GM12878 (cell line): ENCODE measurements at regions not wholly inside any gene's neighbourhood (a gene's known extent, or its start where the extent isn't known, plus 50 kb on each side); places are given as distances from the start of the nearest gene placed in this dataset.

ENCODE experiments used
- ATAC-seq: fragments of 200-7000 bp; cut with Tn5 transposase; 3 replicates; pipeline ENCODE4 v1.9.1; 2020; ENCODE audit warnings: mild to moderate bottlenecking, moderate library complexity
- BruUV-seq: library from RNA; stranded (reverse); fragments of 400-500 nt; replicated peaks from 2 replicates; lab custom pipeline; 2021; lab: Mats Ljungman, UMichigan
- CTCF ChIA-PET: fragments of 300-600 bp; sonication (Branson Sonifier 250); formaldehyde crosslinking; extraction: SDS; loops from one replicate; lab custom pipeline; 2021; ENCODE audit warnings: inconsistent platforms; lab: Yijun Ruan, JAX
- POLR2A ChIA-PET: fragments of 350-600 bp; formaldehyde crosslinking; extraction: SDS; loops from one replicate; lab custom pipeline; 2021; ENCODE audit warnings: inconsistent platforms; lab: Charles Lee
- RAD21 ChIA-PET: fragments of 300-600 bp; sonication (Branson Sonifier 250); formaldehyde crosslinking; loops from one replicate; lab custom pipeline; 2023; ENCODE audit warnings: antibody characterized with exemption; ENCODE audit not compliant: unreplicated experiment; lab: Charles Lee
- SMC1A ChIA-PET: fragments of 300-600 bp; sonication (Branson Sonifier 250); formaldehyde crosslinking; loops from one replicate; lab custom pipeline; 2023; ENCODE audit not compliant: unreplicated experiment, uncharacterized antibody; lab: Charles Lee
- DNase-seq: peaks from one replicate; pipeline ENCODE4 v3.0.0-alpha.2; 2011; ENCODE audit warnings: low read depth, low spot score
- FAIRE-seq: peaks from 3 replicates; lab custom pipeline; 2011; peaks lifted over from hg19 to GRCh38; lab: Jason Lieb, UNC
- H2AFZ ChIP-seq: 2 replicates; pipeline ENCODE4 v1.6.0; 2011; ENCODE audit warnings: low read depth, low read length, control low read depth; ENCODE audit not compliant: control insufficient read depth
- H3K27ac ChIP-seq: 2 replicates; pipeline ENCODE4 v1.5.1; 2011; ENCODE audit warnings: control low read depth; ENCODE audit not compliant: control insufficient read depth, insufficient read depth
- H3K27me3 ChIP-seq, 2 experiments: replicated peaks in 1 of 2; 2 replicates each; pipeline versions ENCODE4 v1.6.0 to v1.6.1; 2011; ENCODE audit warnings: low read length in 1 of 2; ENCODE audit not compliant: control insufficient read depth in 2 of 2, insufficient read depth in 2 of 2
- H3K36me3 ChIP-seq, 2 experiments: 2 replicates each; pipeline ENCODE4 v1.5.1; 2011; ENCODE audit warnings: low read length in 1 of 2; ENCODE audit not compliant: control insufficient read depth in 2 of 2, insufficient read depth in 2 of 2
- H3K4me1 ChIP-seq: 2 replicates; pipeline ENCODE4 v1.6.1; 2011; ENCODE audit warnings: mild to moderate bottlenecking, low read length, moderate library complexity, mixed read lengths; ENCODE audit not compliant: control insufficient read depth, insufficient read depth
- H3K4me2 ChIP-seq: 2 replicates; pipeline ENCODE4 v1.6.0; 2011; ENCODE audit warnings: control low read depth; ENCODE audit not compliant: control insufficient read depth, insufficient read depth
- H3K4me3 ChIP-seq: fragments of 200-600 bp; sonication (generic); 2 replicates; pipeline ENCODE4 v1.5.1; 2016
- H3K79me2 ChIP-seq: 2 replicates; pipeline ENCODE4 v1.6.0; 2011; ENCODE audit warnings: low read length; ENCODE audit not compliant: control insufficient read depth, insufficient read depth
- H3K9ac ChIP-seq: 2 replicates; pipeline ENCODE4 v1.8.0; 2011; ENCODE audit warnings: low read length, control low read depth, mixed read lengths; ENCODE audit not compliant: control insufficient read depth, insufficient read depth
- H3K9me3 ChIP-seq: replicated peaks from 3 replicates; pipeline ENCODE4 v1.5.1; 2011; ENCODE audit warnings: mild to moderate bottlenecking, low read length; ENCODE audit not compliant: control insufficient read depth, insufficient read depth
- H4K20me1 ChIP-seq: 2 replicates; pipeline ENCODE4 v1.6.0; 2011; ENCODE audit not compliant: control insufficient read depth, insufficient read depth
- BCL11A ChIP-seq: IDR thresholded peaks from 2 replicates; pipeline ENCODE4 v1.6.1; 2011; ENCODE audit warnings: low read depth, low read length
- CREM ChIP-seq: IDR thresholded peaks from 2 replicates; pipeline ENCODE4 v1.6.1; 2014; ENCODE audit warnings: antibody characterized with exemption, low read depth
- EED ChIP-seq: sonication (generic); IDR thresholded peaks from 2 replicates; pipeline ENCODE4 v1.6.1; 2016; ENCODE audit warnings: antibody characterized with exemption, low read depth
- EP300 ChIP-seq, 2 experiments: fragments of 150-350 bp in 1 of 2; IDR thresholded peaks; 2 replicates each; pipeline ENCODE4 v1.6.1; 2011 to 2012; ENCODE audit warnings: low read depth in 2 of 2, low read length in 2 of 2, borderline replicate concordance in 1 of 2, improper control_type of control experiment in 1 of 2, inconsistent platforms in 1 of 2; ENCODE audit not compliant: control insufficient read depth in 1 of 2
- HDGF ChIP-seq: fragments of 450-650 bp; IDR thresholded peaks from 2 replicates; pipeline ENCODE4 v1.6.1; 2016; ENCODE audit warnings: antibody characterized with exemption
- IRF4 ChIP-seq: IDR thresholded peaks from 2 replicates; pipeline ENCODE4 v1.6.1; 2011; ENCODE audit warnings: low read depth, low read length
- IRF5 ChIP-seq: fragments of 450-650 bp; IDR thresholded peaks from 2 replicates; pipeline ENCODE4 v1.6.1; 2017; ENCODE audit warnings: borderline replicate concordance
- KAT2A ChIP-seq: conservative IDR thresholded peaks from 2 replicates; pipeline ENCODE4 v1.6.1; 2011; ENCODE audit warnings: low read depth, low read length; ENCODE audit not compliant: control insufficient read depth
- MYC ChIP-seq: IDR thresholded peaks from 2 replicates; pipeline ENCODE4 v1.6.1; 2011; ENCODE audit warnings: mild to moderate bottlenecking, low read length, moderate library complexity, inconsistent platforms; ENCODE audit not compliant: insufficient read depth, insufficient replicate concordance, insufficient read length, severe bottlenecking
- NR2C1 ChIP-seq: fragments of 450-650 bp; IDR thresholded peaks from 2 replicates; pipeline ENCODE4 v1.6.1; 2017; ENCODE audit warnings: antibody characterized with exemption, mild to moderate bottlenecking, moderate library complexity
- PAX8 ChIP-seq: fragments of 450-650 bp; IDR thresholded peaks from 2 replicates; pipeline ENCODE4 v1.6.1; 2017; ENCODE audit warnings: mild to moderate bottlenecking, moderate library complexity
- RBBP5 ChIP-seq: fragments of 200-600 bp; sonication (generic); conservative IDR thresholded peaks from 2 replicates; pipeline ENCODE4 v1.6.1; 2016
- SKIL ChIP-seq: fragments of 450-650 bp; IDR thresholded peaks from 2 replicates; pipeline ENCODE4 v1.6.1; 2017; ENCODE audit warnings: mild to moderate bottlenecking, low read depth, inconsistent platforms; ENCODE audit not compliant: poor library complexity, severe bottlenecking
- SUPT20H ChIP-seq: IDR thresholded peaks from 2 replicates; pipeline ENCODE4 v1.6.1; 2011; ENCODE audit warnings: low read depth, mild to moderate bottlenecking, low read length, moderate library complexity, borderline replicate concordance; ENCODE audit not compliant: control insufficient read depth
- ZZZ3 ChIP-seq: IDR thresholded peaks from 2 replicates; pipeline ENCODE4 v1.6.1; 2011; ENCODE audit warnings: low read depth; ENCODE audit not compliant: control insufficient read depth, insufficient read length
- WGBS: methylation state at CpG from one replicate; pipeline ENCODE4 v1.1.6; 2016; ENCODE audit warnings: low lambda C conversion rate; ENCODE audit not compliant: insufficient replicate concordance, insufficient coverage; ENCODE audit errors: missing lambda C conversion rate; 5-methylcytosine and 5-hydroxymethylcytosine counted together
- in situ Hi-C: fragments of 300-500 bp; cut with MboI; formaldehyde crosslinking; loops from 9 replicates; pipeline ENCODE4 v1.14.3; 2018; ENCODE audit warnings: mixed read lengths
- intact Hi-C: fragments of 100-400 bp; cut with micrococcal nuclease; formaldehyde crosslinking; loops from one replicate; pipeline ENCODE4 v1.14.2; 2022; ENCODE audit not compliant: unreplicated experiment

GRCh38 chr13:105201351-105201750, 1334.1 kb downstream of the EFNB2 start (continued):
- TF ChIP-seq MYC (no peak), SUPT20H (no peak), PAX8 (no peak), IRF4 (no peak), SKIL (no peak), KAT2A (no peak), NR2C1 (no peak), EED (no peak)

GRCh38 chr13:105200181-105200580, 1335.3 kb downstream of the EFNB2 start:
- Histone ChIP-seq H3K79me2 (no peaks in the 10 kb centered on the region), H3K4me2 (no peak overlapping the region), H2AFZ (no peak overlapping the region), H3K4me3 (no peak overlapping the region), H3K27ac (no peak overlapping the region), H4K20me1 (no peaks in the 10 kb centered on the region), H3K9me3 (no peaks in the 10 kb centered on the region), H3K9ac (no peak overlapping the region), H3K36me3 (no peaks in the 10 kb centered on the region), H3K4me1 (no peaks in the 10 kb centered on the region), H3K27me3 (no peaks in the 10 kb centered on the region)
- TF ChIP-seq HDGF (no peak), EP300 (IDR thresholded peaks at IDR 0.05; ENCODE audit: borderline replicate concordance in 1 of 2, control insufficient read depth in 1 of 2, low read depth in 2 of 2, low read length in 2 of 2) (no peak), ZZZ3 (no peak), RBBP5 (no peak), IRF5 (no peak), CREM (no peak), BCL11A (no peak)
- intact Hi-C loops, result no loop called here
- in situ Hi-C loops, result no loop called here
- ATAC-seq (no peak), FAIRE-seq (no peak), DNase-seq (no peak)
- CTCF ChIA-PET, result no interaction called here
- POLR2A ChIA-PET, result no interaction called here
- no TSS peak for BruUV-seq
- SMC1A ChIA-PET, result interaction anchor here (1.1 kb wide), 1 partner anchor 8 kb away, joined by 3 read pairs; no protein-coding TSS in a partner anchor
- RAD21 ChIA-PET, result no interaction called here
- 20% methylated on average over 4 of the region's 4 CpGs for WGBS
